GM10266 (cell line): ENCODE measurements at regions not wholly inside any gene's neighbourhood (a gene's known extent, or its start where the extent isn't known, plus 50 kb on each side); places are given as distances from the start of the nearest gene placed in this dataset.

Experiments used
- DNase-seq: peaks from one replicate; pipeline ENCODE4 v3.0.0; 2012; ENCODE audit errors: extremely low spot score
- CTCF ChIP-seq: IDR thresholded peaks from 2 replicates; pipeline ENCODE4 v1.5.1; 2012; ENCODE audit warnings: mild to moderate bottlenecking, low read depth; ENCODE audit not compliant: control insufficient read depth, insufficient read depth; ENCODE audit errors: missing control alignments

GRCh38 chr16:82357237-82357636, 187.2 kb upstream of the MPHOSPH6 start:
- DNase-seq: no peak
- no peak for TF ChIP-seq CTCF

GRCh38 chr16:82350560-82350959, 180.5 kb upstream of the MPHOSPH6 start:
- no peak for DNase-seq
- TF ChIP-seq CTCF: no peak

GRCh38 chr16:82345318-82345717, 175.3 kb upstream of the MPHOSPH6 start:
- no peak for TF ChIP-seq CTCF
- DNase-seq: no peak

- no peak for DNase-seq
- TF ChIP-seq CTCF: peak; percentile 46
Observed at GRCh38 chr16:82344157-82344556, 174.1 kb upstream of the MPHOSPH6 start.

- TF ChIP-seq CTCF: no peak
- DNase-seq: no peak
Observed at GRCh38 chr16:82341146-82341669, 171.2 kb upstream of the MPHOSPH6 start.

GRCh38 chr16:82340531-82340930, 170.5 kb upstream of the MPHOSPH6 start:
- TF ChIP-seq CTCF: no peak
- DNase-seq: no peak

- no peak for DNase-seq
Observed at GRCh38 chr16:82337355-82337754, 167.3 kb upstream of the MPHOSPH6 start.

More at GRCh38 chr16:82337355-82337754, 167.3 kb upstream of the MPHOSPH6 start:
- no peak for TF ChIP-seq CTCF
